GM12878 (cell line): ENCODE measurements at regions not wholly inside any gene's neighbourhood (a gene's known extent, or its start where the extent isn't known, plus 50 kb on each side); places are given as distances from the start of the nearest gene placed in this dataset.

Experiments used
- ETV6 ChIP-seq, 2 experiments: fragments of 450-650 bp in 1 of 2; IDR thresholded peaks in 1 of 2; conservative IDR thresholded peaks in 1 of 2; 2 replicates each; pipeline ENCODE4 v1.6.1; 2014; ENCODE audit warnings: antibody characterized with exemption in 1 of 2, borderline replicate concordance in 1 of 2, low read depth in 1 of 2, mild to moderate bottlenecking in 1 of 2, moderate library complexity in 1 of 2
- FOXK2 ChIP-seq: fragments of 450-650 bp; IDR thresholded peaks from 2 replicates; pipeline ENCODE4 v1.6.1; 2017; ENCODE audit warnings: mild to moderate bottlenecking, moderate library complexity
- HDAC2 ChIP-seq: fragments of 200-600 bp; sonication (generic); IDR thresholded peaks from 2 replicates; pipeline ENCODE4 v1.6.1; 2017
- NBN ChIP-seq: fragments of 450-650 bp; IDR thresholded peaks from 2 replicates; pipeline ENCODE4 v1.6.1; 2016
- PML ChIP-seq: IDR thresholded peaks from 2 replicates; pipeline ENCODE4 v1.6.1; 2012; ENCODE audit warnings: low read length, inconsistent platforms
- POLR2A ChIP-seq: IDR thresholded peaks from 2 replicates; pipeline ENCODE4 v1.6.1; 2011; ENCODE audit warnings: low read depth, mild to moderate bottlenecking, low read length
- POLR2AphosphoS5 ChIP-seq: IDR thresholded peaks from 2 replicates; pipeline ENCODE4 v1.6.1; 2011; ENCODE audit warnings: mild to moderate bottlenecking, low read length, inconsistent platforms
- RAD21 ChIP-seq: IDR thresholded peaks from 2 replicates; pipeline ENCODE4 v1.6.1; 2011; ENCODE audit warnings: mild to moderate bottlenecking, low read depth, low read length, moderate library complexity; ENCODE audit not compliant: insufficient read depth
- RBBP5 ChIP-seq: fragments of 200-600 bp; sonication (generic); conservative IDR thresholded peaks from 2 replicates; pipeline ENCODE4 v1.6.1; 2016
- SIN3A ChIP-seq: IDR thresholded peaks from 2 replicates; pipeline ENCODE4 v1.6.1; 2012; ENCODE audit warnings: low read depth, low read length, improper control_type of control experiment
- TF ChIP-seq, protein P1 (sequence below), 3 experiments: IDR thresholded peaks in 2 of 3; conservative IDR thresholded peaks in 1 of 3; 2 replicates each; pipeline ENCODE4 v1.5.1; 2011; ENCODE audit warnings: low read depth in 3 of 3, low read length in 3 of 3, mild to moderate bottlenecking in 3 of 3, control low read depth in 2 of 3, moderate library complexity in 2 of 3, inconsistent platforms in 1 of 3, mixed read lengths in 1 of 3; ENCODE audit not compliant: control insufficient read depth in 2 of 3, insufficient read depth in 1 of 3; ENCODE audit errors: extremely low read depth in 1 of 3
- TF ChIP-seq, protein P2 (sequence below): fragments of 450-650 bp; IDR thresholded peaks from 2 replicates; pipeline ENCODE4 v1.6.1; 2017; ENCODE audit warnings: mild to moderate bottlenecking
- TF ChIP-seq, protein P3 (sequence below): IDR thresholded peaks from 2 replicates; pipeline ENCODE4 v1.6.1; 2012; ENCODE audit warnings: low read length, inconsistent platforms

DNA sequence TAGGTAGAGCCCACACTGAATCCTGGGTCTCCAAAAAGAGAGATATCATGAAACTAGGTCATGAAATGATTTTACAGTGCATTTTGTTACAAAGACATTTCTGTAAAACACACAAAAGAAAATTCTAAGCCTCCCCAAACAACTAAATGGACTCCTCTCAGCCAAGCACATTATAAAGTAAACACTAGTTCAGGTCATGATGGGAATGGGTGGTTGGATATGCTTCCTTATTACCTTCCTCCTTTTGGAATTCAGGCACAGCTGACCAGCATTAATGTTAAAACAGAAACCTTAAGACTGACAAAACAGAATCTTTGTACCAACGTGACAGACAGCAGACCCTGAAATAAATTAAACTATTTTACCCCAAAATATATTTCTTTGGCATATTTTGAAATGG is 87.9 kb upstream of the NPY2R start:
- TF ChIP-seq POLR2AphosphoS5: no peak
- no peak for TF ChIP-seq POLR2A
- TF ChIP-seq, protein P1, sequence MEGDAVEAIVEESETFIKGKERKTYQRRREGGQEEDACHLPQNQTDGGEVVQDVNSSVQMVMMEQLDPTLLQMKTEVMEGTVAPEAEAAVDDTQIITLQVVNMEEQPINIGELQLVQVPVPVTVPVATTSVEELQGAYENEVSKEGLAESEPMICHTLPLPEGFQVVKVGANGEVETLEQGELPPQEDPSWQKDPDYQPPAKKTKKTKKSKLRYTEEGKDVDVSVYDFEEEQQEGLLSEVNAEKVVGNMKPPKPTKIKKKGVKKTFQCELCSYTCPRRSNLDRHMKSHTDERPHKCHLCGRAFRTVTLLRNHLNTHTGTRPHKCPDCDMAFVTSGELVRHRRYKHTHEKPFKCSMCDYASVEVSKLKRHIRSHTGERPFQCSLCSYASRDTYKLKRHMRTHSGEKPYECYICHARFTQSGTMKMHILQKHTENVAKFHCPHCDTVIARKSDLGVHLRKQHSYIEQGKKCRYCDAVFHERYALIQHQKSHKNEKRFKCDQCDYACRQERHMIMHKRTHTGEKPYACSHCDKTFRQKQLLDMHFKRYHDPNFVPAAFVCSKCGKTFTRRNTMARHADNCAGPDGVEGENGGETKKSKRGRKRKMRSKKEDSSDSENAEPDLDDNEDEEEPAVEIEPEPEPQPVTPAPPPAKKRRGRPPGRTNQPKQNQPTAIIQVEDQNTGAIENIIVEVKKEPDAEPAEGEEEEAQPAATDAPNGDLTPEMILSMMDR (IDR thresholded peaks at IDR 0.05 in 2 of 3, conservative IDR thresholded peaks at IDR 0.05 in 1 of 3; ENCODE audit: control insufficient read depth in 2 of 3, extremely low read depth in 1 of 3, insufficient read depth in 1 of 3, low read depth in 3 of 3, low read length in 3 of 3): no peak
- no peak for TF ChIP-seq FOXK2
- no peak for TF ChIP-seq HDAC2
- TF ChIP-seq PML: no peak
- TF ChIP-seq, protein P2, sequence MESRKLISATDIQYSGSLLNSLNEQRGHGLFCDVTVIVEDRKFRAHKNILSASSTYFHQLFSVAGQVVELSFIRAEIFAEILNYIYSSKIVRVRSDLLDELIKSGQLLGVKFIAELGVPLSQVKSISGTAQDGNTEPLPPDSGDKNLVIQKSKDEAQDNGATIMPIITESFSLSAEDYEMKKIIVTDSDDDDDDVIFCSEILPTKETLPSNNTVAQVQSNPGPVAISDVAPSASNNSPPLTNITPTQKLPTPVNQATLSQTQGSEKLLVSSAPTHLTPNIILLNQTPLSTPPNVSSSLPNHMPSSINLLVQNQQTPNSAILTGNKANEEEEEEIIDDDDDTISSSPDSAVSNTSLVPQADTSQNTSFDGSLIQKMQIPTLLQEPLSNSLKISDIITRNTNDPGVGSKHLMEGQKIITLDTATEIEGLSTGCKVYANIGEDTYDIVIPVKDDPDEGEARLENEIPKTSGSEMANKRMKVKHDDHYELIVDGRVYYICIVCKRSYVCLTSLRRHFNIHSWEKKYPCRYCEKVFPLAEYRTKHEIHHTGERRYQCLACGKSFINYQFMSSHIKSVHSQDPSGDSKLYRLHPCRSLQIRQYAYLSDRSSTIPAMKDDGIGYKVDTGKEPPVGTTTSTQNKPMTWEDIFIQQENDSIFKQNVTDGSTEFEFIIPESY: no peak
- no peak for TF ChIP-seq NBN
- TF ChIP-seq SIN3A: no peak
- TF ChIP-seq RBBP5: no peak
- TF ChIP-seq RAD21: no peak
- TF ChIP-seq, protein P3, sequence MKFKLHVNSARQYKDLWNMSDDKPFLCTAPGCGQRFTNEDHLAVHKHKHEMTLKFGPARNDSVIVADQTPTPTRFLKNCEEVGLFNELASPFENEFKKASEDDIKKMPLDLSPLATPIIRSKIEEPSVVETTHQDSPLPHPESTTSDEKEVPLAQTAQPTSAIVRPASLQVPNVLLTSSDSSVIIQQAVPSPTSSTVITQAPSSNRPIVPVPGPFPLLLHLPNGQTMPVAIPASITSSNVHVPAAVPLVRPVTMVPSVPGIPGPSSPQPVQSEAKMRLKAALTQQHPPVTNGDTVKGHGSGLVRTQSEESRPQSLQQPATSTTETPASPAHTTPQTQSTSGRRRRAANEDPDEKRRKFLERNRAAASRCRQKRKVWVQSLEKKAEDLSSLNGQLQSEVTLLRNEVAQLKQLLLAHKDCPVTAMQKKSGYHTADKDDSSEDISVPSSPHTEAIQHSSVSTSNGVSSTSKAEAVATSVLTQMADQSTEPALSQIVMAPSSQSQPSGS: no peak
- TF ChIP-seq ETV6 (conservative IDR thresholded peaks at IDR 0.05 in 1 of 2, IDR thresholded peaks at IDR 0.05 in 1 of 2; ENCODE audit: borderline replicate concordance in 1 of 2, low read depth in 1 of 2): no peak
